ENCODE measurements at regions not wholly inside any gene's neighbourhood (a gene's known extent, or its start where the extent isn't known, plus 50 kb on each side); places are given as distances from the start of the nearest gene placed in this dataset.

- TF ChIP-seq, protein P1, sequence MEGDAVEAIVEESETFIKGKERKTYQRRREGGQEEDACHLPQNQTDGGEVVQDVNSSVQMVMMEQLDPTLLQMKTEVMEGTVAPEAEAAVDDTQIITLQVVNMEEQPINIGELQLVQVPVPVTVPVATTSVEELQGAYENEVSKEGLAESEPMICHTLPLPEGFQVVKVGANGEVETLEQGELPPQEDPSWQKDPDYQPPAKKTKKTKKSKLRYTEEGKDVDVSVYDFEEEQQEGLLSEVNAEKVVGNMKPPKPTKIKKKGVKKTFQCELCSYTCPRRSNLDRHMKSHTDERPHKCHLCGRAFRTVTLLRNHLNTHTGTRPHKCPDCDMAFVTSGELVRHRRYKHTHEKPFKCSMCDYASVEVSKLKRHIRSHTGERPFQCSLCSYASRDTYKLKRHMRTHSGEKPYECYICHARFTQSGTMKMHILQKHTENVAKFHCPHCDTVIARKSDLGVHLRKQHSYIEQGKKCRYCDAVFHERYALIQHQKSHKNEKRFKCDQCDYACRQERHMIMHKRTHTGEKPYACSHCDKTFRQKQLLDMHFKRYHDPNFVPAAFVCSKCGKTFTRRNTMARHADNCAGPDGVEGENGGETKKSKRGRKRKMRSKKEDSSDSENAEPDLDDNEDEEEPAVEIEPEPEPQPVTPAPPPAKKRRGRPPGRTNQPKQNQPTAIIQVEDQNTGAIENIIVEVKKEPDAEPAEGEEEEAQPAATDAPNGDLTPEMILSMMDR (IDR thresholded peaks at IDR 0.05; ENCODE audit: borderline replicate concordance, insufficient read depth, low read depth, low read length) = no peak
- H3K4me3 ChIP-seq (ENCODE audit: low read depth, low read length) = no peak overlapping the region
Observed at GRCh38 chr21:31503467-31503866, 156.0 kb upstream of the SOD1 start.

DNA sequence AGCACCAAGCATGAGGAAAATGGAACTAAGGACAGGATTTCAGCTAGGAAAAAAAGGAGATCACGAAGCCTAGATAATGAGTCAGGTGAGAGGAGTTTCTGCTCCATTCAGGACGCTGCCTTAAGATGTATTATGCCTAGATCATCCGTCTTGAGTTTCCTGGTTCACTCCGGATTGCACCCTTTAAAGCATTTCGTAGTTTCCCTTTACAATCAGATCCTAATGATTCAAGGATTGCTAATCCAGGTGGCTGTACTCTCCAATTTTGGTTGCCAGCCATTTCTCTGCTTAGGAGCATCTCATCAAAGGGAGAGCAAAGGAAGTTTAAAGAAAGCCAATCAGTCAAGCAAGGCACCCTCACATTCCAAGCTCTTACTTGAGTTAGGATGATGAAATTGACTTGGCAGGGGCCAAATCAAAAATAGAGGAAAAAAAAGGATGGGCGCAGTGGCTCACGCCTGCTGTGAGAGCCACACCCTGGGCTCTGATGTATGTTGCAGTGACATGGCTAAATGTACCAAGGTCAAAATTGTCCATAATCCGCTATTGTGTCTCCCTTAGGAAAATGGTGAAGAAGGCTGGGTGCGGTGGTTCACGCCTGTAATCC is 156.9 kb upstream of the SOD1 start:
- H3K4me3 ChIP-seq (ENCODE audit: low read depth, low read length) = no peak overlapping the region
- TF ChIP-seq, protein P1 (IDR thresholded peaks at IDR 0.05; ENCODE audit: borderline replicate concordance, insufficient read depth, low read depth, low read length) = no peak

GRCh38 chr21:31501926-31502325 is 157.6 kb upstream of the SOD1 start:
- TF ChIP-seq, protein P1 (IDR thresholded peaks at IDR 0.05; ENCODE audit: borderline replicate concordance, insufficient read depth, low read depth, low read length) = no peak
- H3K4me3 ChIP-seq (ENCODE audit: low read depth, low read length) = no peak overlapping the region

GRCh38 chr21:31500982-31501381 is 156.9 kb upstream of the TIAM1 start:
- TF ChIP-seq, protein P1 (IDR thresholded peaks at IDR 0.05; ENCODE audit: borderline replicate concordance, insufficient read depth, low read depth, low read length) = no peak
- no peak overlapping the region for H3K4me3 ChIP-seq (ENCODE audit: low read depth, low read length)

GRCh38 chr21:31500071-31500470 is 156.0 kb upstream of the TIAM1 start:
- H3K4me3 ChIP-seq (ENCODE audit: low read depth, low read length) = no peak overlapping the region
- TF ChIP-seq, protein P1 (IDR thresholded peaks at IDR 0.05; ENCODE audit: borderline replicate concordance, insufficient read depth, low read depth, low read length) = no peak

- TF ChIP-seq, protein P1 (IDR thresholded peaks at IDR 0.05; ENCODE audit: borderline replicate concordance, insufficient read depth, low read depth, low read length) = no peak
- H3K4me3 ChIP-seq (ENCODE audit: low read depth, low read length) = no peak overlapping the region
Observed at GRCh38 chr21:31498985-31499384, 154.9 kb upstream of the TIAM1 start.

GRCh38 chr21:31497914-31498313 is 153.9 kb upstream of the TIAM1 start:
- H3K4me3 ChIP-seq (ENCODE audit: low read depth, low read length) = no peak overlapping the region
- TF ChIP-seq, protein P1 (IDR thresholded peaks at IDR 0.05; ENCODE audit: borderline replicate concordance, insufficient read depth, low read depth, low read length) = no peak

Data from GM12875 (cell line).